GM21381 (cell line): ENCODE measurements at regions not wholly inside any gene's neighbourhood (a gene's known extent, or its start where the extent isn't known, plus 50 kb on each side); places are given as distances from the start of the nearest gene placed in this dataset.

Source experiments
- ATAC-seq: cut with Tn5 transposase; IDR thresholded peaks from one replicate; pipeline ENCODE4 v1.9.1; 2021; ENCODE audit warnings: mild to moderate bottlenecking, moderate library complexity; ENCODE audit not compliant: unreplicated experiment

DNA sequence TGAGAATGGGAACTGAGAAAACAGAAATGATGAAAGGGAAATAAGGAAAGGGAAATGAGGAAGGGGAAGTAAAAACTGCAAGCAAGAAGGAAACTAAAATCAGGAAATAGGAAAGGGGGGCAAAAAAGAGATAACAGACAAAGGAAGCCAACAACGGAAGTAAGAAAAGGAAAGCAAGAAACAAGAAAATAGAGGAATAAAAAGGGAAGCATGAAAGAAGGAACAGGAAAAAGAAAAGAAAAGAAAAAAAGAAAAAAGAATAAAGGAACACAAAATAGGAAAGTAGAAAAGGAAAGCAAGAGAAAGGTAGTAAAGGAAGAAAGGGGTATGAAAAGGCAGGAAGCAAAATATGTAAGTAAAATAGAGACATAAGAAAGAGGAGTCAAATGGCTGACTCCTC lies 241.2 kb upstream of the NCKAP5 start:
- no peak for ATAC-seq

DNA sequence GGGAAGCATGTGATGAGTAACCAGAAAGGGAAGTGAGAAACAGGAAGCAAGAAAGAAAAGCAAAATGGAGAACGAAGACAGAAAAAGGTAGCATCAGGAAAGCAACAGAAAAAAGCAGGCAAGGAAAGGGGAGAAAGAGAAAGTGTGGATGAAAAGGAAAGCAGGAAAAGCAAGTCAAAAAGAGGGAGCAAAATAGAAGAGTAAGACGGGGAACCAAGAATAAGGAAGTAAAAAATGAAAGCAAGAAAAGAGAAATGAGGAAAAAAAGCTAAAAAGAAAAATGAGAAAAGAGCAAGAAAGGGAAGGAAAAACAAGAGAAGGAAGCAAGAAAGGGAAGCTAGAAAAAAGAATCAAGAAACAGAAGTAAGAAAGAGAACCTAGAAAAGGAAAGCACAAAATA lies 242.3 kb upstream of the NCKAP5 start:
- no peak for ATAC-seq

DNA sequence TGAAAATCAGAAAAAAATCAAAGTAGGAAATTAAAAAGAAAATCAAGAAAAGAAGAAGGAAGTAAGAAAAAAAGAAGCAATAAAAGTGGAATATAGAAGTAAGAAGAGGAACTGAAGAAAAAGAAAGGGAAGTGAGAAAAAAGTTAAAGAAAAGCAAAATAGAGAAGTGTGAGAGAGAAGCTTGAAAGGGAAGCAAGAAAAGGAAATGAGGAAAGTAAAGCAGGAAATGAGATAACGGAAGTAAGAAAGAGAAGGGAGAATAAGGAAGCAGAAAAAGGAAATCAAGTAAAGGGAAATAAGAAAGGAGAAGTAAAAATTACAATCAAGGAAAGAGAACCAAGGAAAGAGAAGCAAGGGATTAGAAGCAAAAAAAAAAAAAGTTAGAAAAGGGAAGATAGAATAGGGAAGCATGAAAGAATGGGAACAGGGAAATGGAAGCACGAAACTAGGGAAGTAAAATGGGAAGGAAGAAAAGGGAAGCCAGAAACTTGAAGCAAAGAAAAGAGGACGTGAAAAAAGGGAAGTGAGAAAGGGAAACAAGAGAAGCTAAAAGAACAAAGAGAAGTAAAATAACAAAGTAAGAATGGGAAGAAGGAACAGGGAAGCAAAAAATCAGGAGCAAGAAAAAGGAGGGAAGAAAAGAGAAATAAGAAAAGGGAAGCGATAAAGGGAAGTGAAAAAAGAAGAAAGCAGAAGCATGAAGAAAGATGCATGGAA lies 243.3 kb upstream of the NCKAP5 start:
- ATAC-seq, result no peak

DNA sequence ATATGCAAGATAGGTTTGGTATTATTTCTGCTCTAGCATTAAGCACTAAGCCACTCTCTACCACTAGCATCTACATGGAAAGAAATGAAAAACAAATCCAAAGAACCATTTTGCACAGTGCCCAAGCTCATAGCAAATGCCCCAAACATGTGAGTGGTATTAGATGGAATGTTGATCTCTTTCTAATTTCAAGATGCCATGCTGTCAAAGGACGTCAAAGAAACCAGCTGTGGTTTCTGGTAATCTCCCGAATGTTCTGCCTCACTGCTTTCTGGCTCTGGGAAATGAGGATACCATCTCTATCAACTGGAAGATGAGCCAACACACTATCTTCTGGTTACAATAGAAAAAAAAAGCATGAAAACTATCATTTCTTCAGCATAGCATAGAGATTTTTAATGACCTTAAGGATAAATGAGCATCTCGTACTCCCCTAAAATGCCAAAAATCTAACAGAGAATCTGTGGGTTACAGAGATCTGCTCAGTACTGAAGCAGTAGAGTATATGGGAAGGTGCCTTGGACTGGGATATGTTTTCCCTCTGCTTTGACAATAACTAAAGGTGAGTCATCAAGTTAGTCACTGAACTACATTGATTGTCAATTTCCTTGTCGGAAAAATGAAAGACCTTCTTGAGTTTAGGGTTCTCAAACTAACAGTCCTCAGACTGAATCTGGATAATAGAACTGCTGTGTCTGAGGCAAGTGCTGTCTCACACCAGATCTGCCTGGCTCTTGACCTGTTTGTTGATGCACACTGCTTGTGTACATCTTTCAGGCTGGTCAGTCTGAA lies 244.8 kb upstream of the NCKAP5 start:
- ATAC-seq, result no peak

DNA sequence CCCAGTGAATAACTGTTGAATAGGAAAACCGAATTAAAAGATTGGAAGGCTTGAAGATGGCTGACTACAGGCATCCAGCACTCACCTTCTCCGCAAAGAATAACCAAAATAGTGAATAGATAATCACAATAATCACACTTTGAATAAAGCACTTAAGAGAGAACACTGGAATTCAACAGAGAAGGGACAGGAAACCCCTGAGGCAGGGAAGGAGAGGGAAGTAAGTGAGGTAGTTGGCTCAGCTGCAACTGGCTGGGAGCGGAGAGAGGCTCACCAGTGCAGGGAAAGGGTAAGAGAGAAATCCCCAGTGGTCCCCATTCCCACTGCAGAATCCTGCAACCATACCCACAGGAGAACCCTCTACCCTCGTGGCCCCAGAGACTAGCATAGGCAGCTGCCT lies 246.6 kb upstream of the NCKAP5 start:
- no peak for ATAC-seq

DNA sequence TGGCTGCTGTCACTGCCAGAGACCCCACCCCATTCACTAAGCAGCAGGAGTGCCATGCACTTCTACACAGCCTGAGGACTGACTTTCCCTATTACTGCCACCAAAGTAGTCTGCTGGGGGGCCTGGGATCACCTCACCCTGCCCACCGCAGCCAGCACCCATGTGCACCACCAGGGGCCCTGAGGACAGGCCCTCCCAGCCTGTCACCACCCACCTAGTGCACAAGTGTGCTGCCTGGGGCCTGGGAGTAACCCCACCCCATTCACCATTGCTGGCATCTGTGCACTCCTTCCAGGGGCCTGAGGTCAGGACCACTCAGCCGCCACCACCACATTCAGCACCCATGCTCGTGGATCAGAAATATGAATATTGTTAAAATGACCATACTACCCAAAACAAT lies 247.8 kb upstream of the NCKAP5 start:
- no peak for ATAC-seq

DNA sequence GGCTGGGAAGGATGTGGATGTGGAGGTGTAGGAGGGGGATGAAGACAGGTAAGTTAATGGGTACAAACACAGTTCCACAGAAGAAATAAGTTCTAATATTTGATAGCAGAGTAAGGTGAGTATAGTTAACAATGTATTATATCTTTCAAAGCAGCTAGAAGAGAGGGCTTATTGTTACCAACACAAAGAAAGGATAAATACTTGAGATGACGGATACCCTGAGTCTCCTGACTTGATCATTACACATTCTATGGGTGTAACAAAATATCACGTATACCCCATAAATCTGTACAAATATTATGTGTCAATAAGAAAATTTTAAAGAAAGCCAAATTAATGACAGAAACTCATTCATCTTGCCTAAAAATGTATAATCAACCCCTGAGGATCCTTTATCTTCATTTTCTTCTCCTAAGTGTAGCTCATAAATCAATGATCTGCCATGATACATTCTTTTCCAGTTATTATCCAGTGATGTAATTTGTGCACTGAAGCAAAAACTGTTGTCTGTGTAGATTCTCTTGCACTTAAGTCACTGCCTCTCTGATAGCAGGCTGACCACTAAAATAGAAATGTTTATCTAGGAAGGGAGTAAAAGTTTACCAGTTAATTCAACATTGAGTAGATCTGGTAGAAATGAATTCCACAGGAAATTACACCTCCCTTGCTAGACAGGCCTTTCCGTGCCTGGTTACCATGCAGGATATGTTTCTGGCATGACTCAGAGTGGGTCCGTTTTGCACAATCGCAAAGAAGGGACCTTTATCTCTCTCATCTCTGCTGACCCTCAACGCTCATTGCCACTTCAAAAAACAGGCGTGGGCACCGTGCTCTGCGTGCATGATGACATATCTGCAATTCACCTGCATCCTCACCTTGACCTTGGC lies 249.7 kb upstream of the NCKAP5 start:
- no peak for ATAC-seq

DNA sequence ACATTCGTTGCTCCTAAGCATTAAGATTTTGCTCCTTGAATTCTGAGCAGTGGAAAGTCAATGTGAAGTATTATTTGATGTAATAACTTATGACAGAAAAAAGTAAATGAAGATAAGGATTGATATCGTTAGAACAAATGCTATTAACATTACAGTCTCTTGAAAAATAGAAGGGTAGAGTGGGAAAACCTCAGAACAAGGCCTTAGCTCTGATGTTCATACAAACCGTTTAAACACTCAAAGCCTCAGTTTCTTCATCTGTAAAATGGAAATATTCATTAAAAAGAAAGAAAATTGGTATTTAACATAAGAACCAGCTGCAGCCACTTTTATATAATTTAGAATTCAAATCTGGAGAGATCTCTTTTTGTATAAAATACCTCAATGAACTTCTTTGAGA lies 250.4 kb upstream of the NCKAP5 start:
- no peak for ATAC-seq

DNA sequence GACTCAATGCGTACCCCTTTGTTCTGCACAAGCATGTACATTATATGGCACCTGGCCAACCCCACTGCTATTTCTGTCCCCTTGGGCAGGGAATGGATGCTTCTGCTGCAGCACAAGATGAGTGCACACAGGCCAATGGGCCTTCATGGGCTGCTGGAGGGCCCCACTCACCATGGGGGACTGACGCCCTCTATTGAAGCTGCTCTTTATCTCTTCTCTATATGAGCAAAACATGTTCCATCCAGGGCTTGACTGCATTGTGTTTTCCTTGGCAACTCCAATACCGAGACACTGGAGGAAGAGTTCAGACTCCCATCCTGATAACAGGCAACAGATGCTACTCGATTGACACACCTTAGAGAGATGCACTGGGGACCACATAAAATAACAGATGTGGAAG lies 251.6 kb upstream of the NCKAP5 start:
- ATAC-seq, result no peak

DNA sequence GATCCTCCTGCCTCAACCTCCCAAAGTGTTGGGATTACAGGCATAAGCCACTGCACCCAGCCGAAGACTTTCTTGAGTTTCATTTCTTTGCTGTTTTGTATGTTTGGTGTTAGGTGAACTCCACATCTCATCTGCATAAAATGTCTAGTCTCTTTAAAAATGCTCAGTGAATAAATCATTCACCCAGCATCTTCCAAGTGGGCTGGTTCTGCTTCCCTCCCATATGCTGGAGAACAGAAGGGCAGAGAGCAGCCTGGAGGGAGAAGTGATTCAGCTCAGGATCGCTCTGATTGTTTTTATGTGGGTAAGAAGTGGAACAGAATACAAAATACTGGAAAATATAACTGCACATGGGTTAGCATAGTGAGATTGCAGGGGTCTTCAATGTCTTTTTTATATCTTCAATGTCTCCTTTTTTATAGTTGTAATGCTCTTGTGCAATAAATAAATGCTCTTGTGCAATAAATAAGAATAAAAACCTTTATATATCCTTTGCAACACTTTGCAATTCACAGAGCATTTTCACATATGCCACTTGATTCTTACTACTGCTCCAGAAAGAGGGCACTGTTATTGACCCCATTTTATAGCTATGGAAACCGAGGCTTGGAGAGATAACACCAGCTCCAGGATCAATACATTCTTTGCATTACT lies 253.0 kb upstream of the NCKAP5 start:
- ATAC-seq, result no peak

DNA sequence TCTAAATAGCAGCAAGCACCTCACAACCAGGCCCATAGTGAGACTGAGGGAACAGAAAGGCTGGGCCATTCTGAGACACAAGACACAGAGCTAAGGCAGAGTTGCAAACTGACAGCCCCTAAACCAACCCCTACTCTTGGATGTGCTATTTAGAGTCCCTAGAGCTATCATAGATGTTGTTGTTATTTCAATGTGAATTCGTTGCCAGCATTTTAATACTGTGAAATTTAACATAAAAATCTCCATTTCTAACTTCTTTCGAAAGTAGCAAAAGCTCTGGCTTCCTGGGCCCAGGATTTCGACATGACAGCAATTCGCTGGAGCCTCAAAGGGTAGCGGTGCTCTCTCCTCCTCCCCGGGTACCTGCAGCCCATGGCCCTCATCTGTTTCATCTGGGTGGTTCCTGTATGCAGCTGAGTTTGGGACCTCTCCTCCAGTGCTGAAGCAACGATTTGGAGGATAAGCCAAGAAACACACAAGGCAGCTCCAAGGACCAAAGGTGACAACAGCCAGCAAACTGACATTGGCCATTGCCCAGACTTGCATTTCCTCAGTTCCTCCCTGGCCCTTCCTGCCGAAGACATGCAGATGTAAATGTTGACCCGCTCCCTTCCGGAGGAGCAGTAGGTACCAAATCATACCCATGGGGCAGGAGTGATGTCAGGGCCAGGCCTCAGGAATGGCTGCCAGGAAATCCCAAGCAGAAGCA lies 254.4 kb upstream of the NCKAP5 start:
- ATAC-seq, result no peak

DNA sequence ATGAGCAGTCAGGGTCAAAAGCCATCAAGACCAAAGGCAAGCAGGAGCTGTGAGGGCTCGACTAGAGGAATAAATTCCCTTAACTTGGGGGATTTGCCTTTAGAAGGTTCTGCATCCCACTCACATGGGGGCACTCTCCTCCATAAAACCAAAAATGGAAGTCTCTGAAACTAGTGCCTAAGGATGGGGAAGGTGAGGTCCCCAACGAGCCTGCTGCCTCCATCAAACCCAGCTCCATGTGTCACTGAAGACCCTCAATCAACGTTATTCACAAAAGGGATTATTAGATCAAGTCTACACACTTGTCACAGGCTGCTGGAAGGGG lies 254.9 kb upstream of the NCKAP5 start:
- ATAC-seq, result no peak

DNA sequence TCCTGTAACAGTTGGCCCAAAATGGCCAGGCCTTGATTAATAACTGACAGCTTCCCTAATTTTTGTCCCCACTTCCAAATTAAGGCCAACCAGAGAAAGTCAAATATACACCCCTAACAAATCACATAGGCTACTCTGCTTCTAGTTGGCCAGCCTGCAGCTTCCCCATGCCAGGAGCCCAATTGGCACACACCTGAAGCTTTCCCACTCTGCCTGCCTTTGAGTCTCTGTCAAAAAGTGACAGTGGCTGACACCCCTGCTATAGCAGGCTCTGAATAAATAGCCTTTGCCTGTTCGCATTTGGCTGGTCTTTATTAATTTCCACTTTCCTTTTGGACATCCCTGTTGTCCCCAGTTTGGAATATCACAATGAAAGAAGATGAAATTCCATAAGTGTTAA lies 256.6 kb upstream of the NCKAP5 start:
- no peak for ATAC-seq

DNA sequence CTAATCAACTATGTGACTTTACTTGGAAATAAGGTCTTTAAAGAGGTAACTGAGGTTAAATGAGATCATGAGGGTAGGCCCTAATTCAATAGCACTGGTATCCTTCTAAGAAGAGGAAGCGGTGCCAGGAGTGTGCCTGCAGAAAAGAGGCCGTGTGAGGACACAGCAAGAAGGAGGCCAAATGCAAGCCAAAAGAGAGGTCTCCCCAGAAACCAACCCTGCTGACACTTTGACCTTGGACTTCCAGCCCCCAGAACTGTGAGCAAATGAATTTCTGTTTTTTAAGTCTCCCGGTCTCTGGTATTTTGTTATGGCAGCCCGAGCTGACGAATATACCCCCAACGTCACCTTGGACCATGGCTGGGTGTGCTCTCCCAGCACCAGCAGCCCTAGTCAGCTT lies 257.5 kb upstream of the NCKAP5 start:
- no peak for ATAC-seq

DNA sequence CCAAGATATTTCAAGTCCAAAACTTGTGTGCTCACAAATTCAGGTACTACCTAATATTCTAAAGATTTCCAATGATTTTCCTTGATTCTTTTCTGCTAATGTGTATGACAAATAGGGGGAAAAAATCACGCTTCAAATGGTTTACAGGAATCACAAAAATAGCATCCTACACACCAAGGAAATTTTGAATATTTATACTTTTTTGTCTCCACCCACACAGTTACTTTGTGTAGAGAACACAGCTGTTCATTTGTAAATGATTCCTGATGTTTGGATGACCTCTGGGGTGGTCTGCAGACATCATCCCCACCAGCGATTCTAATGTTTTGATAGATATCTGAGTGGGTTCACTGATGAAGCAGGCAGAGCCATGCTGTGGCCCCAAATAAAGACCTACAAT lies 260.6 kb upstream of the NCKAP5 start:
- ATAC-seq, result no peak

DNA sequence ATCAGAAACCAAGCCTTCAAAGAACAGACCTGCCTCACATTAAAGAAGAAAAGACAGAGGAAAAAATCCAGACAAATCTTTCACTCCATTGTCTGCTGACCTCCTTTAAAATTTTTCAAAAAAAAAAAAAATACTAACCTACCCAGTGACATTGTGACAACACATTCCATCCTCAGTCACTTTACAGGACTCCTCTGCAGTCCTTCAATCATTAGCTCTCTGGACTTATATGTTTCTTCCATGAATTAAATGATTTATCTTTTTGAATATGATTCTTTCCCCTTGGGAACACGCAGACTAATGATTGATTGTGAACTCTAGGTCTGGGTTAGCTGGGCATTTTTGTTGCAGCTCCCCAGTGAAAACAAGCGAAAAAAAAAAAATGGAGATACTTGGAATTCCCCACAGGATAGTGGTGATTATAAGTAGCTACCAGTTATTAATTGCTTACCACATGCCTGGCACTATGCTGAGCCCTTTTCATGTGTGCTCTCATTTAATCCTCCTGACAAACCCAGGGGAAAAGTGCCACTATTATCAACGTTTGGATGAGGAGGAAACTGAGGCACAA lies 261.3 kb upstream of the NCKAP5 start:
- no peak for ATAC-seq

DNA sequence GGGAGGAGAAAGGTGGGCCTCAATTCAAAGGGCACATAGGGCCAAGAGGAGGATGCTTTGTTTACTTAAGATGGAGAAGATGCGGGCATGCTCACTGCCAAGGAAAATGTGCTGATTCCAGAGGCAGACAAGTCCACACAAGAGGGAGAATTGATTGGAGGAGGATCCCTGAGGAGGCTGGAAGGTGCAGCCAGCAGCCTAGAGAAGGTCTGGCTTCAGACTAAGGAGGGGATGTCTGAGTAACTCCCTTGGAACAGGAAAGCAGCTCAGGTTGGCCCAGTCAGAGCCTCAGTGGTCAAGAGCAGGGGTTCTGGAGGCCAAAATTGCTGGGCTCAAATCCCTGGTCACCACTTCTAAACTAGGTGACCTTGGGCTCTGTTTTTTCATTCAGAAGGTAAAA lies 265.5 kb upstream of the NCKAP5 start:
- ATAC-seq, result no peak

DNA sequence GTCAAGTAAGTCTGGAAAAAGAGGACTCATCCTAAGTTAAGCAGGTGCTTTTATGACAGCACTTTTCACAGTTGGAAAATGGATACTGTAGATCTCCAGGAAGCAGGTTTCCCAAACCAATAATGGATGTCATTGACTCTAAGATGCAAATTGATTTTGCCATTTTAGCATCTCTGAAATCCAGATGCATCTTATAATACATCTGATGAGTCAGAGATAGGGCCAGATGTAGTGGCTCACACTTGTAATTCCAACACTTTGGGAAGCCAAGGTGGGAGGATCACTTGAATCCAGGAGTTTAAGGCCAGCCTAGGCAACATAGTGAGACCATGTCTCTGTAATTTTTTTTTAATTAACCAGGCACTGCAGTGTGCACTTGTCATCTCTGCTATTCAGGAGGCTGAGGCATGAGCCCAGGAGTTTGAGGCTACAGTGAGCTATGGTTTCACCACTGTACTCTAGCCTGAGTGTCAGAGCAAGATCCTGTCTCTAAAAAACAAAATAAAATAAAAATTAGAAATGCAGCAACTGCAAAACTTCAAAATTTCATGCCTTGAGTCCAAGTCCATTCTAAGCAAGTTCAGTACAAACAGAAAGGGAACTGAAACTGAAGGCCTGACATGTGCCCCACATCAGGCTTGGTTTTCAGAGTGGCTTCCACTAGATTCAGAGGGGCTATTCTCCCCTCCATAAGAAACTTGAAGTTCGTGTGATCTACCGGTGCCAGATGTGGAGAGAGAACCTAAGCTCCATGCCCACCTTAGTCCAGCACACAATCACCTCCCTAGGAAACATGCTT lies 267.8 kb upstream of the NCKAP5 start:
- ATAC-seq, result no peak

DNA sequence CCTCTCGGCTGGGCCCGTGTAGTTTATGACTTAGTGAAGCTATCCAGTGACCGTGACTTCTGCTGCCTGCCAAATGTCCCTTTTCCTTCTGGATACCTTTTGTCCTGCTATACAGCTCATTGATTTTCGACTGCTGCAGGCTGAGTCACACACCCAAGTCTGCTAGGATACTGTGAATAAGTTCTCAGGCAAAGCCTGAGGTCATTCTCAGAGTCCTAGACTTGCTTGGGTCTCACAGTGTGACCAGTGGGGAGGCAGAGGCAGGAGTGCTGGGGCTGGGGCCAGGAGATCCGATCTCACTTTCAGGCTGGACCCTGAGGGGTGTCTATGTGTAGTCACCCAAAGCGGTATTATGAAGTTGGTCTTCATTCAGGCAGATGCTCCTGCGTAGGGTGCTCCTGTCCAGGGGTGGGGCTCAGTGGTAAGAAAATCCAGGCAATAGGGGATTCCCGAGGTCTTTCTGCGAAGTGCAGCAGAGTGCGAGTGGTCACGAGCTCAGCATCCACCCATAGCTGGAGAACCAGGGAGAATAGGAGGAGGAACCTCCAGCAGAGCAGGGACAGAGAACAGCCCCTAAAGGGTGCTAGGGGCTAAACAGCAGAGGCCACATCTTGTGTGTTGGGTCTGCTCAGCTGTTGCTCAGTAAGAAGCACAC lies 268.6 kb upstream of the NCKAP5 start:
- ATAC-seq, result no peak
